A549 (cell line): ENCODE measurements at regions not wholly inside any gene's neighbourhood (a gene's known extent, or its start where the extent isn't known, plus 50 kb on each side); places are given as distances from the start of the nearest gene placed in this dataset.

Experiments used
- CBX8 ChIP-seq: fragments of 200-600 bp; sonication (generic); IDR thresholded peaks from 2 replicates; pipeline ENCODE4 v1.6.1; 2016
- EHF ChIP-seq: fragments of 250-450 bp; sonication (Bioruptor Pico); IDR thresholded peaks from 2 replicates; pipeline ENCODE4 v1.5.0; 2020; ENCODE audit warnings: mild to moderate bottlenecking
- ESRRA ChIP-seq: fragments of 150-350 bp; IDR thresholded peaks from 2 replicates; pipeline ENCODE4 v1.6.1; 2014; ENCODE audit warnings: mild to moderate bottlenecking, low read length, borderline replicate concordance
- HMGXB4 ChIP-seq: fragments of 250-450 bp; sonication (Bioruptor Pico); IDR thresholded peaks from 2 replicates; pipeline ENCODE4 v1.5.0; 2021; ENCODE audit warnings: mild to moderate bottlenecking, moderate library complexity, borderline replicate concordance
- POLR2A ChIP-seq: IDR thresholded peaks from 2 replicates; pipeline ENCODE4 v1.6.1; 2012; ENCODE audit warnings: mild to moderate bottlenecking, low read length
- RFX5 ChIP-seq: fragments of 450-650 bp; IDR thresholded peaks from 2 replicates; pipeline ENCODE4 v1.7.1; 2014; ENCODE audit warnings: antibody characterized with exemption, mild to moderate bottlenecking, moderate library complexity
- SMC3 ChIP-seq: fragments of >200 bp; sonication (Bioruptor Twin); formaldehyde crosslinking; IDR thresholded peaks from 3 replicates; pipeline ENCODE4 v1.6.1; 2018; ENCODE audit warnings: inconsistent platforms
- TF ChIP-seq, protein P1 (sequence below): fragments of >200 bp; sonication (Bioruptor Twin); formaldehyde crosslinking; IDR thresholded peaks from 3 replicates; pipeline ENCODE4 v1.5.1; 2016
- TF ChIP-seq, protein P2 (sequence below): fragments of 200-600 bp; sonication (generic); IDR thresholded peaks from 2 replicates; pipeline ENCODE4 v1.6.1; 2016; ENCODE audit warnings: antibody characterized with exemption, mild to moderate bottlenecking, moderate library complexity

DNA sequence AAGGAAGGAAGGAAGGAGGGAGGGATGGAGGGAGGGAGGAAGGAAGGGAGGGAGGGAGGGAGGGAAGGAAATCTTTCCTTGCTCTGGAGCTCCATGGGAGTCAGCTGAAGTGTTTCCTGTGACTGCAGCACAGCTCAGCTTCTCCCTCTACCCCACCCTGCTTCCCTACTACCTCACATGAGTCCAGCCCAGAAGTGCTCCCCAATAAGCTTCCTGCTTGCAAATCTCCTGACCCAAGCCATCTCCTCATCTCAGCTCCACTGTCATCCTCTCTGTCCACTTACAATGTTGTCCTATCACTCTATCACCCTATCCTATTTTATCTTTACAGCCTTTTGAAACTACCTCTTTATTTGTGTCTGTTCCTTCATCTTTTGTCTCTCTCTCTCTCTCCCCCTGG lies 52.9 kb upstream of the SSBP3 start:
- TF ChIP-seq CBX8 = no peak
- no peak for TF ChIP-seq POLR2A
- TF ChIP-seq, protein P1, sequence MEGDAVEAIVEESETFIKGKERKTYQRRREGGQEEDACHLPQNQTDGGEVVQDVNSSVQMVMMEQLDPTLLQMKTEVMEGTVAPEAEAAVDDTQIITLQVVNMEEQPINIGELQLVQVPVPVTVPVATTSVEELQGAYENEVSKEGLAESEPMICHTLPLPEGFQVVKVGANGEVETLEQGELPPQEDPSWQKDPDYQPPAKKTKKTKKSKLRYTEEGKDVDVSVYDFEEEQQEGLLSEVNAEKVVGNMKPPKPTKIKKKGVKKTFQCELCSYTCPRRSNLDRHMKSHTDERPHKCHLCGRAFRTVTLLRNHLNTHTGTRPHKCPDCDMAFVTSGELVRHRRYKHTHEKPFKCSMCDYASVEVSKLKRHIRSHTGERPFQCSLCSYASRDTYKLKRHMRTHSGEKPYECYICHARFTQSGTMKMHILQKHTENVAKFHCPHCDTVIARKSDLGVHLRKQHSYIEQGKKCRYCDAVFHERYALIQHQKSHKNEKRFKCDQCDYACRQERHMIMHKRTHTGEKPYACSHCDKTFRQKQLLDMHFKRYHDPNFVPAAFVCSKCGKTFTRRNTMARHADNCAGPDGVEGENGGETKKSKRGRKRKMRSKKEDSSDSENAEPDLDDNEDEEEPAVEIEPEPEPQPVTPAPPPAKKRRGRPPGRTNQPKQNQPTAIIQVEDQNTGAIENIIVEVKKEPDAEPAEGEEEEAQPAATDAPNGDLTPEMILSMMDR = no peak
- no peak for TF ChIP-seq EHF (CRISPR knock-in tag)
- TF ChIP-seq ESRRA = no peak
- no peak for TF ChIP-seq SMC3
- TF ChIP-seq HMGXB4 (CRISPR knock-in tag) = no peak
- TF ChIP-seq, protein P2, sequence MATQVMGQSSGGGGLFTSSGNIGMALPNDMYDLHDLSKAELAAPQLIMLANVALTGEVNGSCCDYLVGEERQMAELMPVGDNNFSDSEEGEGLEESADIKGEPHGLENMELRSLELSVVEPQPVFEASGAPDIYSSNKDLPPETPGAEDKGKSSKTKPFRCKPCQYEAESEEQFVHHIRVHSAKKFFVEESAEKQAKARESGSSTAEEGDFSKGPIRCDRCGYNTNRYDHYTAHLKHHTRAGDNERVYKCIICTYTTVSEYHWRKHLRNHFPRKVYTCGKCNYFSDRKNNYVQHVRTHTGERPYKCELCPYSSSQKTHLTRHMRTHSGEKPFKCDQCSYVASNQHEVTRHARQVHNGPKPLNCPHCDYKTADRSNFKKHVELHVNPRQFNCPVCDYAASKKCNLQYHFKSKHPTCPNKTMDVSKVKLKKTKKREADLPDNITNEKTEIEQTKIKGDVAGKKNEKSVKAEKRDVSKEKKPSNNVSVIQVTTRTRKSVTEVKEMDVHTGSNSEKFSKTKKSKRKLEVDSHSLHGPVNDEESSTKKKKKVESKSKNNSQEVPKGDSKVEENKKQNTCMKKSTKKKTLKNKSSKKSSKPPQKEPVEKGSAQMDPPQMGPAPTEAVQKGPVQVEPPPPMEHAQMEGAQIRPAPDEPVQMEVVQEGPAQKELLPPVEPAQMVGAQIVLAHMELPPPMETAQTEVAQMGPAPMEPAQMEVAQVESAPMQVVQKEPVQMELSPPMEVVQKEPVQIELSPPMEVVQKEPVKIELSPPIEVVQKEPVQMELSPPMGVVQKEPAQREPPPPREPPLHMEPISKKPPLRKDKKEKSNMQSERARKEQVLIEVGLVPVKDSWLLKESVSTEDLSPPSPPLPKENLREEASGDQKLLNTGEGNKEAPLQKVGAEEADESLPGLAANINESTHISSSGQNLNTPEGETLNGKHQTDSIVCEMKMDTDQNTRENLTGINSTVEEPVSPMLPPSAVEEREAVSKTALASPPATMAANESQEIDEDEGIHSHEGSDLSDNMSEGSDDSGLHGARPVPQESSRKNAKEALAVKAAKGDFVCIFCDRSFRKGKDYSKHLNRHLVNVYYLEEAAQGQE = no peak
- no peak for TF ChIP-seq RFX5
